ENCODE measurements at regions not wholly inside any gene's neighbourhood (a gene's known extent, or its start where the extent isn't known, plus 50 kb on each side); places are given as distances from the start of the nearest gene placed in this dataset.

DNA sequence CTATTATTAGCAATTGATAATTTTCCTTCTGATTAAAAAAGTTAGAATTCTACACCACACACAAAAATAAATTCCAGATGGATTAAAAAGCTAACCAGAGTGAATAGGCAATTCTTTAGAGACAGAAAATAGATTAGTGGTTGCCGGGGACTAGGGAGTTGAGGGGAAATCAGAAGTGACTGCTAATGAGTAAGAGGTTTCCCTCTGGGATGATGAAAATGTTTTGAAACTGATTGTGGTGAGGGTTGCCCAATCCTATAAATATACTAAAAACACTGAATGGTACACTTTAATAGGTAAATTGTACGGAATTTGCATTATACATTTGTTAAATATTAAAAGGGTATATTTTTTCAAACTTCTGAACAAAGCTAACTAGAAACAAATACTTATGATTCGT, 214.9 kb downstream of the GPAM start:
- Histone ChIP-seq H3K79me2 (replicated peaks; ENCODE audit: insufficient read depth) (no peaks in the 10 kb centered on the region), H3K9me2 (ENCODE audit: insufficient read depth) (peaks cover 22% of the 10 kb centered on the region; the same call in 1 of the 2 replicates), H3K27me3 (ENCODE audit: insufficient read depth) (no peaks in the 10 kb centered on the region), H3F3A (replicated peaks; ENCODE audit: low read depth) (no peaks in the 10 kb centered on the region), H3K4me2 (no peak overlapping the region), H3K4me1 (ENCODE audit: insufficient read depth) (no peaks in the 10 kb centered on the region), H4K20me1 (replicated peaks; ENCODE audit: insufficient read depth) (no peaks in the 10 kb centered on the region), H3K36me3 (ENCODE audit: insufficient read depth) (no peaks in the 10 kb centered on the region), H2AFZ (no peak overlapping the region), H3K27ac (ENCODE audit: low read depth) (no peak overlapping the region), H3K4me3 (no peak overlapping the region)
- H3K9me3 Mint-ChIP-seq = peaks cover 6% of the 10 kb centered on the region; the same call in 1 of the 3 replicates
- TF ChIP-seq POLR2AphosphoS5 (IDR thresholded peaks at IDR 0.05; ENCODE audit: low read depth) (no peak), EZH2 (IDR thresholded peaks at IDR 0.05; ENCODE audit: low read depth, unreplicated experiment) (no peak), NANOG (IDR thresholded peaks at IDR 0.05; ENCODE audit: borderline replicate concordance) (no peak), EZH2phosphoT487 (IDR thresholded peaks at IDR 0.05; ENCODE audit: unreplicated experiment) (no peak), ZNF114 (CRISPR knock-in tag; IDR thresholded peaks at IDR 0.05) (no peak), CREB1 (CRISPR knock-in tag; IDR thresholded peaks at IDR 0.05; ENCODE audit: low read depth) (no peak), ZNF331 (CRISPR knock-in tag; IDR thresholded peaks at IDR 0.05; ENCODE audit: low read depth) (no peak), STAT1 (IDR thresholded peaks at IDR 0.05; ENCODE audit: unreplicated experiment) (no peak)
- TF ChIP-seq, protein P1, sequence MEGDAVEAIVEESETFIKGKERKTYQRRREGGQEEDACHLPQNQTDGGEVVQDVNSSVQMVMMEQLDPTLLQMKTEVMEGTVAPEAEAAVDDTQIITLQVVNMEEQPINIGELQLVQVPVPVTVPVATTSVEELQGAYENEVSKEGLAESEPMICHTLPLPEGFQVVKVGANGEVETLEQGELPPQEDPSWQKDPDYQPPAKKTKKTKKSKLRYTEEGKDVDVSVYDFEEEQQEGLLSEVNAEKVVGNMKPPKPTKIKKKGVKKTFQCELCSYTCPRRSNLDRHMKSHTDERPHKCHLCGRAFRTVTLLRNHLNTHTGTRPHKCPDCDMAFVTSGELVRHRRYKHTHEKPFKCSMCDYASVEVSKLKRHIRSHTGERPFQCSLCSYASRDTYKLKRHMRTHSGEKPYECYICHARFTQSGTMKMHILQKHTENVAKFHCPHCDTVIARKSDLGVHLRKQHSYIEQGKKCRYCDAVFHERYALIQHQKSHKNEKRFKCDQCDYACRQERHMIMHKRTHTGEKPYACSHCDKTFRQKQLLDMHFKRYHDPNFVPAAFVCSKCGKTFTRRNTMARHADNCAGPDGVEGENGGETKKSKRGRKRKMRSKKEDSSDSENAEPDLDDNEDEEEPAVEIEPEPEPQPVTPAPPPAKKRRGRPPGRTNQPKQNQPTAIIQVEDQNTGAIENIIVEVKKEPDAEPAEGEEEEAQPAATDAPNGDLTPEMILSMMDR (conservative IDR thresholded peaks at IDR 0.05; ENCODE audit: low read depth in 2 of 2) = no peak
- TF ChIP-seq, protein P2, sequence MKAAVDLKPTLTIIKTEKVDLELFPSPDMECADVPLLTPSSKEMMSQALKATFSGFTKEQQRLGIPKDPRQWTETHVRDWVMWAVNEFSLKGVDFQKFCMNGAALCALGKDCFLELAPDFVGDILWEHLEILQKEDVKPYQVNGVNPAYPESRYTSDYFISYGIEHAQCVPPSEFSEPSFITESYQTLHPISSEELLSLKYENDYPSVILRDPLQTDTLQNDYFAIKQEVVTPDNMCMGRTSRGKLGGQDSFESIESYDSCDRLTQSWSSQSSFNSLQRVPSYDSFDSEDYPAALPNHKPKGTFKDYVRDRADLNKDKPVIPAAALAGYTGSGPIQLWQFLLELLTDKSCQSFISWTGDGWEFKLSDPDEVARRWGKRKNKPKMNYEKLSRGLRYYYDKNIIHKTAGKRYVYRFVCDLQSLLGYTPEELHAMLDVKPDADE (IDR thresholded peaks at IDR 0.05) = no peak
- TF ChIP-seq, protein P3, sequence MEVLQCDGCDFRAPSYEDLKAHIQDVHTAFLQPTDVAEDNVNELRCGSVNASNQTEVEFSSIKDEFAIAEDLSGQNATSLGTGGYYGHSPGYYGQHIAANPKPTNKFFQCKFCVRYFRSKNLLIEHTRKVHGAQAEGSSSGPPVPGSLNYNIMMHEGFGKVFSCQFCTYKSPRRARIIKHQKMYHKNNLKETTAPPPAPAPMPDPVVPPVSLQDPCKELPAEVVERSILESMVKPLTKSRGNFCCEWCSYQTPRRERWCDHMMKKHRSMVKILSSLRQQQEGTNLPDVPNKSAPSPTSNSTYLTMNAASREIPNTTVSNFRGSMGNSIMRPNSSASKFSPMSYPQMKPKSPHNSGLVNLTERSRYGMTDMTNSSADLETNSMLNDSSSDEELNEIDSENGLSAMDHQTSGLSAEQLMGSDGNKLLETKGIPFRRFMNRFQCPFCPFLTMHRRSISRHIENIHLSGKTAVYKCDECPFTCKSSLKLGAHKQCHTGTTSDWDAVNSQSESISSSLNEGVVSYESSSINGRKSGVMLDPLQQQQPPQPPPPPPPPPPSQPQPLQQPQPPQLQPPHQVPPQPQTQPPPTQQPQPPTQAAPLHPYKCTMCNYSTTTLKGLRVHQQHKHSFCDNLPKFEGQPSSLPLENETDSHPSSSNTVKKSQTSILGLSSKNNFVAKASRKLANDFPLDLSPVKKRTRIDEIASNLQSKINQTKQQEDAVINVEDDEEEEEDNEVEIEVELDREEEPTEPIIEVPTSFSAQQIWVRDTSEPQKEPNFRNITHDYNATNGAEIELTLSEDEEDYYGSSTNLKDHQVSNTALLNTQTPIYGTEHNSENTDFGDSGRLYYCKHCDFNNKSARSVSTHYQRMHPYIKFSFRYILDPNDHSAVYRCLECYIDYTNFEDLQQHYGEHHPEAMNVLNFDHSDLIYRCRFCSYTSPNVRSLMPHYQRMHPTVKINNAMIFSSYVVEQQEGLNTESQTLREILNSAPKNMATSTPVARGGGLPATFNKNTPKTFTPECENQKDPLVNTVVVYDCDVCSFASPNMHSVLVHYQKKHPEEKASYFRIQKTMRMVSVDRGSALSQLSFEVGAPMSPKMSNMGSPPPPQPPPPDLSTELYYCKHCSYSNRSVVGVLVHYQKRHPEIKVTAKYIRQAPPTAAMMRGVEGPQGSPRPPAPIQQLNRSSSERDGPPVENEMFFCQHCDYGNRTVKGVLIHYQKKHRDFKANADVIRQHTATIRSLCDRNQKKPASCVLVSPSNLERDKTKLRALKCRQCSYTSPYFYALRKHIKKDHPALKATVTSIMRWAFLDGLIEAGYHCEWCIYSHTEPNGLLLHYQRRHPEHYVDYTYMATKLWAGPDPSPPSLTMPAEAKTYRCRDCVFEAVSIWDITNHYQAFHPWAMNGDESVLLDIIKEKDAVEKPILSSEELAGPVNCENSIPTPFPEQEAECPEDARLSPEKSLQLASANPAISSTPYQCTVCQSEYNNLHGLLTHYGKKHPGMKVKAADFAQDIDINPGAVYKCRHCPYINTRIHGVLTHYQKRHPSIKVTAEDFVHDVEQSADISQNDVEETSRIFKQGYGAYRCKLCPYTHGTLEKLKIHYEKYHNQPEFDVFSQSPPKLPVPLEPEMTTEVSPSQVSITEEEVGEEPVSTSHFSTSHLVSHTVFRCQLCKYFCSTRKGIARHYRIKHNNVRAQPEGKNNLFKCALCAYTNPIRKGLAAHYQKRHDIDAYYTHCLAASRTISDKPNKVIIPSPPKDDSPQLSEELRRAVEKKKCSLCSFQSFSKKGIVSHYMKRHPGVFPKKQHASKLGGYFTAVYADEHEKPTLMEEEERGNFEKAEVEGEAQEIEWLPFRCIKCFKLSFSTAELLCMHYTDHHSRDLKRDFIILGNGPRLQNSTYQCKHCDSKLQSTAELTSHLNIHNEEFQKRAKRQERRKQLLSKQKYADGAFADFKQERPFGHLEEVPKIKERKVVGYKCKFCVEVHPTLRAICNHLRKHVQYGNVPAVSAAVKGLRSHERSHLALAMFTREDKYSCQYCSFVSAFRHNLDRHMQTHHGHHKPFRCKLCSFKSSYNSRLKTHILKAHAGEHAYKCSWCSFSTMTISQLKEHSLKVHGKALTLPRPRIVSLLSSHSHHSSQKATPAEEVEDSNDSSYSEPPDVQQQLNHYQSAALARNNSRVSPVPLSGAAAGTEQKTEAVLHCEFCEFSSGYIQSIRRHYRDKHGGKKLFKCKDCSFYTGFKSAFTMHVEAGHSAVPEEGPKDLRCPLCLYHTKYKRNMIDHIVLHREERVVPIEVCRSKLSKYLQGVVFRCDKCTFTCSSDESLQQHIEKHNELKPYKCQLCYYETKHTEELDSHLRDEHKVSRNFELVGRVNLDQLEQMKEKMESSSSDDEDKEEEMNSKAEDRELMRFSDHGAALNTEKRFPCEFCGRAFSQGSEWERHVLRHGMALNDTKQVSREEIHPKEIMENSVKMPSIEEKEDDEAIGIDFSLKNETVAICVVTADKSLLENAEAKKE (CRISPR knock-in tag; IDR thresholded peaks at IDR 0.05) = no peak
- no peaks in the 10 kb centered on the region for H3K27me3 Mint-ChIP-seq (ENCODE audit: insufficient read depth, low read depth, poor library complexity)
- no peak overlapping the region for H3K4me3 Mint-ChIP-seq
- H3K27ac Mint-ChIP-seq = no peak overlapping the region
- ATAC-seq (no peak), DNase-seq (ENCODE audit: low spot score) (no peak)
- no peaks in the 10 kb centered on the region for H3K36me3 Mint-ChIP-seq (ENCODE audit: low read depth)
- no peaks in the 10 kb centered on the region for H3K4me1 Mint-ChIP-seq
